ENCODE measurements at regions not wholly inside any gene's neighbourhood (a gene's known extent, or its start where the extent isn't known, plus 50 kb on each side); places are given as distances from the start of the nearest gene placed in this dataset.

DNA sequence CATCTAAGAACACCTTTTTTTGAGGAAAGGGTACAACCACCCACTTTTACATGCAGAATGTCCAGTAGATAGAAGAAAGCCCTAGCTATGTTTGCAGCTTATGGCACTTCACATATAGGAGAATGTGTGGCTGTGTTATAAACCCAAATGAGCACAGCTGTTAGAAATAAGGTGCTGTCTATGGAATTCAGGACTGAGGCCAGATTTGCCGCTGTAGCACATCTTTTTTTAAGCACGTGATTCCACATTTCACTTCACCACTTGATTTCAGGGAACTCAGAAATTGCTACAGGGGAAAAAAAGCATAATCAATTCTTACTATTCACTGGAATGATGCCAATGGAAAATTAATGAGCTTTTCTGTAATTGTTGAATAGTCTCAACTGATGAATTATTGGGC lies 147.2 kb upstream of the ADAMTS5 start:
- DNase-seq = no peak

DNA sequence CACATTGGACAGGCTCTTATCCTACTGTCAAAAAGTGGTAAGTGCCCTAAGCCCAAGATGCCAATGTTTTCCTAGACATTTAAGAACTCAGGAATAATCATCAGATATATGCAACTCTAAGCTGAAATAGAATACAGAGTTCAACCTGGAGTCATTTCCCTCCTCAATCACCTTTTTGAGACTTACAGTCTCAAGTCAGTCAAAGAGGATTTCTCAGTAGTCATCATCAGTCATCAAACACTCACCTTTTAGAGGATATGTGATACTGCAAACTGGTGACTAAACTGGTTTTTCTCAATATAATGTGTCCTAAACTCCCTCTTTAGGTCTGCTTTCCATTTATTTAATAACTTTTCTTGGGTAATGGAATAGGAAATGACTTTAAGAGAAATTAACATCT lies 145.3 kb upstream of the ADAMTS5 start:
- no peak for DNase-seq

DNA sequence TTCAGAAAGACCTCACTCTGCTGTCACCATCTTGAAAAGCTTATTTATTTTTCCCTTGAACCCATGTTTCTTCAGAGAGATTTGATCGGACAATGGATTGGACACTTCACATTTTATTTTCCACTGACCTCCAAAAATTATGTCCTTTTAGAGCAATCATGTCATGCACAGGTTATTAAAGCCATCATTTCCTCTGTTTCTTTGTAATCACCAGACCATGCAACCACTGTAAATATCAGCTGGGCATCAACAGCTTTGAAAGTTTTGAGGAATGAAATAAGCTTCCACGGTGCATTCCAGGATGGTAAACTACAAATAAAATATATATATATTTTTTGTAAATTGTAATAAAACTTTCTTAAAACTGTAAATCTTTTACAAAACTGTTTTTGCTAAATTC lies 144.1 kb upstream of the ADAMTS5 start:
- DNase-seq = no peak

DNA sequence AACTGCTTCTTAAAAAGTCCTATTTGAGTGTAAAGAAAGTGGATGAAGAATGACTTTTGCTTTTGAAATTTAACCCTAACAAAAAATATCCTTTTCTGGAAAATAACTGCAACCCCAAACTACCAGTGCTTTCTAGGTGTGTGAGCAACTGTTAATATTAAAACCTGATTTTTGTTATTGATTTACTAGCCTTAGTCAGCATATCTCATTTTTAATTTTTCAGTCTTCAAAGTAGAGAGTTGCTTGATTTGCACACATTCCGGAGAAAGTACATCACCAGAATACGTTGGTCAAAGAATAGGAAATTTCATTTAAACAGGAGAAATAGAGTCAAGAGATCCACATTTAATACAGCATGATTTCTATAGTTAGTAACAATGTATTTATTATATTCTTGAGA lies 141.8 kb upstream of the ADAMTS5 start:
- DNase-seq = no peak

DNA sequence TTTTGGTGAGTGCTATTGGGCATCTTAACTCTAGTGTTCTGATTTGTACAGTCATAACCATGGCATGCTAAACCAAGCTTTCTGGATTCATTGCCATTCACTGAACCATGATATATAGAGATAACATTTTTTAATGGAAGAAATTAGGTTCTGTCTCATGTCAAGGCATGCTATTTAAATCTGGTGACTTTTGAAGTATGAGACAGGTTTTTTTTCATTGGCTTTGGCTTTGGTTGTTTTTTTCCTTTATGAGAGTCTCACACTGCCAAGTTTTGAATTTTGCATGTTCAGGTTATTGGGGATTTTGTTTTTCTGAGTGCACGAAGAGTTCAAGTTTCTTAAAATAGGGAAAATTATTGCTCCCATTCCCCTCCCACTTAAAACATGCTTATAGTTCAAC lies 141.3 kb upstream of the ADAMTS5 start:
- no peak for DNase-seq

DNA sequence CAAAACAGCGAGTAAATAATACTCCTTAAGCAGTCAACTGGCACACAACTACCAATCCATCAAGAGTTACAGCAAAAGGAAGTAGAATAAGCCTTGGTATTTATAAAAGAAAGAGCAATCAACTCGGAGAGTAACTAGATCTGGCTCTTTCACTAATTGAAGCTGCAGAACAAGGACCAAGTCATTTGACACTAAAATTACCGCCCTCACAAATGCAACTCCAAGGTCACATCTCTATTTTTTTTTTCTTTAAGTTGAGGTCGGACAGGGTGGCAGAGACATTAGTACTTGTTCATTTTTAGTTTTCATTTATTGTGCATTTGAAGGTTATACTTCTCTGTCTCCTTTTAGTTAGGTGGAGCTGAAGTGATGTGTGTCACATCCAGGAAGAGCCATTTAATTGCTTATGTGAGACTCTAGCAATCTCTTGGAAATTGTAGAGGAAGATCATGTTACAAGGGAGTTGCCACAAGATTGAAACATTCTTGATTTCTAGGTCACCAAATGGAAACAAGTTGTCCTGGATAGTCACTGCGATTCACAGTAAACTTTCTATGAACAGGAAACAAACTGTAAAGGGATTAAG lies 138.1 kb upstream of the ADAMTS5 start:
- DNase-seq = no peak

DNA sequence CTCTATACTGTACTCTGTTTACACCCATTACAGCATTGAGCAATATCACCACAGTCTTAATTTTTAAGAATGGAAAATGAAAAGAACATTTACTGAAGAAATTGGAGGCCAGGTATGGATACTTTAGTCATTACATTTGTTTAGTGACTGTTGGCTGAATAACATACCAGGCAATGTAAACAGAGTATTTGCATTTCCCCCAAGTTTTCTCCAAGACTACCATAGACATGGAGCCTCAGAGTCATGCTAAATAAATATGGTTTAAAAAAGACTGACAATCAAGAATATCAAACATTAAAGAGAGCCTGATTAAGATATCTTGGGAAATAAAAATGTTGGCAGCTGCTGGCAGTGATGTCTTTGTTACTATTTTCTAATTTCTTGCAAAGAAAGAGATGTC lies 136.9 kb upstream of the ADAMTS5 start:
- no peak for DNase-seq

DNA sequence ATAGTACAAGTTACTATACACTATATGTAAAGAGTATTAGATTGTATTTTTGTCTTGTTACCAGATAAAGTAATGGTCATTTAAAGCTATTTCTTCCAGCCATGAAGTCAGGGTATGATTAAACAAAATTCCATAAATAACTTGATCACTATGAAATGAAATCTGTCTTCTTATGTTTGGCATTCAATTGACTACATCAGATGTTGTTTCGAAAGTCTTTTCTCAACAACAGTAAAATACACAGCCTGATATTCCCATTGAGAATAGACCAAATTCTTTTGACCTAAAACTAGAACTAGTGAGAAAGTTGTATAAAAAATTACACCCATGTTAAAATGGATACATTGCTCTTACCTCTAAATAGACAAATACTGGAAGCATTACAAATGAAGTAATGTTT lies 134.6 kb upstream of the ADAMTS5 start:
- DNase-seq = no peak

DNA sequence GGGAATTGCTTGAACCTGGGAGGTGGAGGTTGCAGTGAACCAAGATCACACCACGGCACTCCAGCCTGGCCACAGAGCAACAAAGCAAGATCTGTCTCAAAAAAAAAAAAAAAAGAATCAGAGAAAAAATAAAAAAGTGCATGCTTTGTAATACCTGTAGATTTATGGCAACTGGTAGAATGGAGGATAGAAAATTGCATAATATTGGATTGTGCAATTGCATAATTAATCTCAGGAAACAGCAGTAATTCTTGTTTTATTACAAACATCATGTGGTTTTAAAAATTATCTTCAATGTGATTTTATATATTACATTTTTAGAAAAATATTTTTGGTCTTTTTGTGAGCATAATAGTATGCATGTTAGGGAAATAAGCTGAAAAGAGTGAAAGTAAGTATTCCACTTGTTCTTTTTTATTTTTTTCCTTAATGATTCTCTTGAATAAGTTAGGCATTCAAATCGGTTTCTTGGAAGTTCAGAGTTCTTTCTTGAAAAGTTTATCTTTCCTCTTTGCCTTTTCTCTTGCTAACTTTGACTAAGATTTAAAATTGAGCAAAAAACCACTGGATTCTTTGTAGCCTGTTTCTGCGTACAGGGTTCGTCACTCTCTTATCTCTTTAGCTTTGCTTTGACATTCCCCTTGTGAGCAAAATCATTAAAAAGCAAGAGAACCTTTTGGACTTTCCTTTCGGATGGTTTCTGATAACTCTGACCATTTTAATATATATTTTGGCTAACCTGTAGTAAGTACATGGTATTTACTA lies 127.5 kb upstream of the ADAMTS5 start:
- DNase-seq = no peak

DNA sequence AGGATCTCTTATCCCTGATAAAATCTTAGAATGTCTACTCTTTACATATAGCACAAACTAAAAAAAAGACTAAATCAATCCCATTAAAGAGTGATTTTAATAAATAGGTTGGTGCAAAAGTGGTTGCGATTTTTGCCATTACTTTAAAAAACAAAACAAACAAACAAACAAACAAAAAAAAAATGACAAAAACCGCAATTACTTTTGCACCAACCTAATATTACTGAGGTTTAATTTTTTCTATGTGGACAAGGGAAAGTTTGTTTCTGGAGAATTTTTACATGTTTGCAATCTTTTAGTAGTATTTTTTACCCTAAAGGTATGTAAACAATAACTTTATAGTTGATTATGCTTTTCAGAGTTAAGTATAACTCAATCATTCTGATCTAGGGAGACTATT lies 119.7 kb upstream of the ADAMTS5 start:
- no peak for DNase-seq

DNA sequence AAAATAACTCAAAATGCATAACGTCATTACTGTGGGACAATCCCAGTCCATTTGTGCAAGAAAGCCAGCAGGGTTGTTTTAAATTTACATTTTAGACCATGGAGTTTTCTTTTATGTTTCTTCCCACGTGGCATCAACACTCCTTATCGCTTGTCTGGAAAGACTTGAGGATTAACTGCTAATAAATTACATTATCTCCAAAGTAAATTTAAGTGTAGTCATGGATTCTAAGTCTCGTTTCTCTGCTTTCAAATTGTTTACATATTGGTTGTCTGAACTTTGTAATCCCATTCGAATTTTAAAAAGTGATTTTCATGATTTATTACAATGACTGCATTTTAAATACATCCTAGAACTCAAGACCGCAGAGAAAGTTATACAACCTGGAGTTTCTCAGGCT lies 119.3 kb upstream of the ADAMTS5 start:
- no peak for DNase-seq

DNA sequence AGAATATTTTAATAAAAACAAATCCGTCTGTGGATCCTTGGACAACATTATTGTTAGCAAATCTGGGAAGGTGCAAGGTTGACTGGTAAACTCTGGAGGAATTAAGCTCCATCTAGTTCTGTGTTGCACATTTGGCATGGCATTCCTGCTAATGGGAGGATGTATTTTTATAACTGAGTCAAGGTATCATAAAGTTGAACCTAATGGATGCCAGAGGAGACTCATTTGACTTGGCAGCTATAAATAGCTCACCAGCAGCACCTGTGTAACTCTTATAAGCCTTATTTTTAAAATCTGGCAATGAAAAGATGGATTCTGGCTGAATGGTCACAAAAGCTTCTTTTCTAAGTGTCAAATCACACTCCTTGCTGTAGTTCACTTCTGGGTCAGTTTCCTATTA lies 118.5 kb upstream of the ADAMTS5 start:
- DNase-seq = no peak

DNA sequence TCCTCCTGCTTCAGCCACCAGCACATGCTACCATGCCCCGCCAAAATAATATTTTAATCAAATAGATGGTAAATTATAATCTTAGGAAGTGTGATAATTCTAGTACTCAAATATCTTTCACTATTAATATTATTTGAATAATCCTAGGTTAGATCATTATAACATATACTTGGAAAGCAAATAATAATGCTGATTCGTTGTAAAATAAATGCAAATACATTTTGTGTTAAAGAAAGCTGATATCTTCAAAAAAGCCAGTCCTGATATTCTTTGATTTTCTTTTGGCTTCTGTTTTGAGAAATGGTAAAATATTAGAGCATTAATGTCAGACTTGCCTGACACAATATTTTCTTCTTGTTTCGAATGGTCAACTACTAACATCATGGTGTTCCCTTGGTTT lies 116.3 kb upstream of the ADAMTS5 start:
- no peak for DNase-seq

DNA sequence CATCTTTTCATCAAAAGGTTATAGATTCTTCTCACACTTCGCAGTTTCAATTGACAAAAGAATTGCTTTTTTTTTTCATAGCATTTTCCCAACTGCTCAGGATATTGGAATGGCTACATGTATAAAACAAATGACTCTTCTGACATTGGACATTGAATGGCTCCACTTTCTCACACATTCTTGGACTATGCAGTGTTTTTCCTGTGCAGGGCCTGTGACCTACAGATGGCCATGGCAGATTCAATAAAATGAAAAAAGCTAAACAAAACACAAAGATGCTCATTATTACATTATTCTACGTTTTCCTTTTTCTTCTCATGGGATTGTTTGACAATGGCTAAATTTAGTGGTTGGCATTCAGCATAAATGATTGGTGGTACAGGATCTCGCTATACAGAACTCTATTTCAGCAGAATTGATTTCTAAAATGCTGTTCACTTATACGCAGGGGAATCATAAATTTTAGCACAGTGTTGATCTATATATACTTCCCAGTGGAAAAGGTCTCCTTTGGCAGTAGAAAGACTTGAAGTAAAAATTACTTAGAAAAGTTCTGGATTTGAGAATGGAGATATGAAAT lies 115.6 kb upstream of the ADAMTS5 start:
- no peak for DNase-seq

DNA sequence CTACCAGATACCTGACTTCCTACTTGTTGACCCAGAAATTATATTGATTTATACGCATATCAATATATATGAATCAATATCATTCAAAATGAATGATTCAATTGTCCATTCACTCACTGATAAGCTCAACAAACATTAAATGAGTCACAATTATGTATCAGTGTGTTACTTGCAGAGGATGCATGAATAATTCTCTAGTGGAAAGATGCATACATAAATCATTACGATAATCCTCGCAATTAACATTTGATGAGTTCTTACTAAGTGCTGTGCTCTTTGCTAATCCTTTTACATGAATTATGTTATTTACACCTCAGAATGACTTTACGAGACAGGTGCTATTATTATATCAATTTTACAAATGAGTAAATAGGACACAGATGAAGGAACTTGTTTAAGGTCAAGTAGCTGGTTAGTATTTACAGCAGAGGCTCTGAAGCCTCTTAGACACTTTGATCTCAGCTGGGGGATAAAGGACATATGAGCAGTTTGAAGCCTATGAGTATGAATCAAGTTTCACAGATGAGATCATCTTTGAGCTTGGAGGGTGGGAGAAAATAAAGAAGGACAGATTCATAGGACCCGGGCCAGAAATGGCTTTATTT lies 112.8 kb upstream of the ADAMTS5 start:
- peak in 1 of 2 experiments; percentile 3 for DNase-seq

DNA sequence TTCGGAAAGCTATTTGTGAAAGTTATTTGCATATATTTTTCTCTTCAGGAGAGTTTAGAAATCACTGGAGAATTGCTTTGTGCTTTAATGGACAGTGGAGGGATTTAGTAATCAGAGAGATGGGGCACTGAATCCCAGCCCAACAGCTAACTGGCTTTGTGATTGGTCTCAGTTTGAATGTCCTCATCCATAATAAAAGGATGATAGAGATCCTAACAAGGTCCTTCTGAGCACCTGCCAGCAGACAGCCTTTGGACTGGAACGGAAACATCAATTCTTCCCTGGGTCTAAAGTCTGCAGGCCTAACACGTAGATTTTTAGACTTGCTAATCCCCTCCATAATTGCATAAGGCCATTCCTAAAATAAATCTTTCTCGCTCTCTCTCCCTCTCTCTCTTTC lies 112.0 kb upstream of the ADAMTS5 start:
- DNase-seq = peak; percentile 3 to 19

DNA sequence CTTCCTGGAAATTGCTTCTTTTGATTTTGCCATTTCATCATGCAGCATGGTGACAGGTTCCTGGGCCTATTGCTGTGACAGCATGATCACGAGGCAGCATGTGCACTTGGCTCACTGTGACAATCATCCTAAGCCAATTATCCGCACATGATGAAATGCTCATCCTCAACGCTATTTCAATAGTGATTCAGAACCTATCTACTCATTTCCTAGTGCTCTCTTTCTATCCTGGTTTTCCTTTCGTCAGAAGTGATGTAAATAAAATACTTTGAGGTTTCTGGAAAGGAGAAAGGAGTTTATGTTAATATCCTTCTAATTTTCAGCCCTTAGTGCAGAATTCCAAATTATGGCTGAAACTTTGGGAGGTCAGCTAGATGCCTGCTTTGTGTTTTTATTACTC lies 110.6 kb upstream of the ADAMTS5 start:
- DNase-seq = no peak

DNA sequence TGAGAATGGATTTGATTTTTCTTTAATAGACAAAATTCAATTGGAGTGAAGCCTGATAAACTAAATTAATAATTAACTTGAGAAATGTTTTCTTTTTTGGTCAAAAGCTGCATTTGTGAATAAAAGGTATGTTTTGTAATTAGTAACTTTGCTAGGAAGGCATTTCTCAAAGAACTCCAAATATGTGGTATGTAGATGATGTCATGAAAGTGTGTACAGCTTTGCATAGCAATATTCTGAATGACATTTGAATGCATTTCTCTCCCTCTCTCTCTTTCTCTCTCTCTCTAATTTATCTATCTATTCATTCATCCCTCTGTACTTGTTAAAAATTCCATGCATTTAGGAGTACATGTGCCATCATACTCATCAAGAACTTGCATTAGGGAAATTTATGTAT lies 109.1 kb upstream of the ADAMTS5 start:
- DNase-seq = no peak

DNA sequence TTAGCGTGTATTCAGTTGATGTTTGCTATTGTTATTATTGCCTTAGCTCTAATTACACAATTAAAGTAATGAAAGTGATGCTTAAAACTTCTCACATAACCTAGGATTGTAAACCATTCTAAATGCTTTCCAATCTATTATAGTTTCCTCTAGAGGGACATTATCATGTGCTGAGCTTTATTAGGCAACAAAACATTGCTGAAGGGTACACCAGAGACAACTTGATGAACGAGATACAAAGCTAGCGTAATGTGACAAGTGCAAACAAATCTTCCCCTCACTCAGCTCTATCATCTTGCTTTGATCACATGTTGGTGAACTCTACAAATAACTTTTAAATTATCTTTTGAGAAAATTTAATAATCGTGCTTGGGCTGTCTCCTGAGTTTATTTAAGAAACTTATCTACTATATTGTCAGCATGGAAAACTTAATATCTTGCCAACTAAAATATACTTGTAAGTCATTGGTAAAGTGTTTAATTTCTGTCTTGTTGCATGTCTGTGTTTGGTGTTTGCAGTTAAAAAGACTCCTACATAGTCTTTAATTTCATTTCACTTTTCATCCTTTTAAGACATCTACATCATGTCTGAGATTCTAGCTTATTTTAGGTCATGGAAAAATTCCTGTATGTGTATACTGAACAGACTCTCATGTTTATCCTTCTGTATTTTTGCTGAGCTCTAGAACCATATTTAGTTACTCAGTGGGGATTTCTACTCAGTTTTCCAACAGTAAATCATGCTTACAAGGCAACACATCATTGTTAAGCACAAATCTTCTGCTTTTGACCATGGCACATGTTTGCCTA lies 104.2 kb upstream of the ADAMTS5 start:
- no peak for DNase-seq

DNA sequence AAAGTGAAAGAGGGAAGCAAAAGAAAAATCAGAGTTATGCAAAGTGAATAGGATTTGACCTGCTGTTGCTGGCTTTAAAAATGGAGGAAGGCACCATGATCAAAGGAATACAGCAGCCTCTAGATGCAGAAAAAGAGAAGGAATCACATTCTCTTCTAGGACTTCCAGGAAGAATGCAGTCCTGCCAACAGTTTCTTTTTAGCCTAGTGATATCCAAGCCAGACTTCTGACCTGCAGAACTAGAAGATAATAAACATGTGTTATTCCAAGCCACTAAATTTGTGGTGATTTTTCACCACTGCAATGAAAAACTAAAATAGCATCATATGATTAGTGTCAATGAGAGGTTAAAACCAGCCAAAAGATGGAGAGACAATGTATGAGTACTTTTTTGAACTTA lies 101.9 kb upstream of the ADAMTS5 start:
- DNase-seq = no peak

DNA sequence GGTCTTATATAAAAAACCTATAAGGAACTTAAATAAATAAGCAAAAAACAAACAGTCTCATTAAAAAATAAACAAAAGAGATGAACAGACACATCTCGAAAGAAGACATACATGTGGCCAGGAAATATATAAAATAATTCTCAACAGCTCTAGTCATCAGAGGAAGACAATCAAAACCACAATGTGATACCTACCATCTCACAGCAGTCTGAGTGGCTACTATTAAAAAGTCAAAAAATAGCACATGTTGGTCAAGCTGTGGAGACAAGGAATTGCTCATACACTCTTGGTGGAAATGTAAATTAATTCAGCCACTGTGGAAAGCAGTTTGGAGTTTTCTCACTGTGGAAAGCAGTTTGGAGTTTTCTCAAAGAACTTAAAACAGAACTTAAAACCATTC lies 100.3 kb upstream of the ADAMTS5 start:
- DNase-seq = no peak

DNA sequence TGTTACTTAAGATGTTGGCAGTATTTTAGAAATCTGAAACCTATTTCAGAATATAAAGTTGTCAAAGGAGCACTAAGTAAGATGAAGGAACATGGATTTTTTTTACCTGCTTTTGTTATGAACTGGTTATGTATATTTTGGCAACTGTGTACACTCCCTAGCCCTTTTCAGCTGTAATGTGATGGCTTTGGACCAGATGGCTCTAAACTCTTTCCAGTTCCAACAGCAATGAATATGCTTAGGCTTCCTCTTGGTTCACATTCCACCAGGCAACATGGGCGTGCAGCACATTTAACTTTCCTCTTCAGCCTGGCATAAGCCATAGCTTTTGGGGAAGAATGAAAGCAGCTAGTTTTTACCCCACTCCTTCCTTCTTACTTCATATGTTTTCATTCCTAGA lies 95.6 kb upstream of the ADAMTS5 start:
- DNase-seq = no peak

DNA sequence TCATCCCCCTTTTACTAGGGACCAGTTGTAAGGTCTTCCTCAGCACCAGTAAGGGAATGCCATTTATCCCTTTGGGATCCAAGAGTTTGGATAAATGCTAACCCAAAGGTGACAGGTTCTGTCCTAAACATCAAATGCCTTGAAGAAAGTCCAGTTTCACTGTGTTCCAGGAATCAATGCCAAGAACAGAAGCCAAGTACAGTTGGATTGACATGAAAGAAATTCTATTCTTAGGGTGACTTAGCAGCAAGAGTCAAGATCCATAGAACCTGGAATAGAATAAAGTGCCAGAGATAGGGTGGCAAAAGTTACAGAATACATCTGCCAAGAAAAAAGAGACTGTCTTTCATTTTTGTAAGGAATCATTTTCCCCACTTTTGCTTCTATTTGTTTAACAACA lies 94.9 kb upstream of the ADAMTS5 start:
- no peak for DNase-seq

Data from SHP77 (cell line).